Chondrocyte (in vitro differentiated cells): ENCODE measurements at regions not wholly inside any gene's neighbourhood (a gene's known extent, or its start where the extent isn't known, plus 50 kb on each side); places are given as distances from the start of the nearest gene placed in this dataset.

ENCODE experiments used
- DNase-seq: peaks from one replicate; pipeline ENCODE4 v3.0.0; 2021; ENCODE audit warnings: mixed read lengths, low spot score
- H3K27ac Mint-ChIP-seq: one replicate; pipeline ENCODE4 v1.8.0; 2021; ENCODE audit warnings: mild to moderate bottlenecking, moderate library complexity, mixed read lengths; ENCODE audit not compliant: unreplicated experiment
- H3K27me3 Mint-ChIP-seq: 2 replicates; pipeline ENCODE4 v1.8.0; 2021; ENCODE audit warnings: low read depth, mixed read lengths
- H3K36me3 Mint-ChIP-seq: 2 replicates; pipeline ENCODE4 v1.8.0; 2021; ENCODE audit warnings: low read depth, mixed read lengths
- H3K4me1 Mint-ChIP-seq: 2 replicates; pipeline ENCODE4 v1.8.0; 2021; ENCODE audit warnings: low read depth, mild to moderate bottlenecking, mixed read lengths
- H3K4me3 Mint-ChIP-seq: one replicate; pipeline ENCODE4 v1.8.0; 2021; ENCODE audit warnings: mild to moderate bottlenecking, moderate library complexity, mixed read lengths; ENCODE audit not compliant: unreplicated experiment
- H3K9me3 Mint-ChIP-seq: 2 replicates; pipeline ENCODE4 v1.8.0; 2021; ENCODE audit warnings: low read depth, mixed read lengths
- TF ChIP-seq, protein P1 (sequence below): fragments of 200-600 bp; sonication (generic); IDR thresholded peaks from 2 replicates; pipeline ENCODE4 v1.5.0; 2021; ENCODE audit warnings: antibody characterized with exemption, mild to moderate bottlenecking, moderate library complexity

DNA sequence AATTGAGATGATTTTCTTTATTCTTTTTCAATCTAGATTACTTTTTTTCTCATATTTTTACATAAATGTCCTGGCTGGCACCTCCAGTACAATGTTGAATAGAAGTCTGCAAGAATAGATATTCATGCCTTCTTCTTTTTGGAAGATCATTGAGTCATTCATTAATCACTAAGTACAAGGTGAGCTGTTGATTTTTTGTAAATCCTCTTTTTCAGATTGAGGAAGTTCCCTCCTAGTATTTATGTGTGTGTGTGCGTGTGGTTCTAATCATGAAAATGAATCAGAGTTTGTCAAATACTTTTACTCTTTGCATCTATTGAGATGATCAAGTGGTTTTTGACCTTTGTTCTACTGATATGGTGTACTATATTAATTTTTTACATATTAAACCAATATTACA, 859.3 kb downstream of the KCNT2 start:
- H3K27me3 Mint-ChIP-seq = no peaks in the 10 kb centered on the region
- no peak overlapping the region for H3K27ac Mint-ChIP-seq
- H3K9me3 Mint-ChIP-seq = peaks cover 3% of the 10 kb centered on the region
- H3K4me3 Mint-ChIP-seq = no peak overlapping the region
- TF ChIP-seq, protein P1, sequence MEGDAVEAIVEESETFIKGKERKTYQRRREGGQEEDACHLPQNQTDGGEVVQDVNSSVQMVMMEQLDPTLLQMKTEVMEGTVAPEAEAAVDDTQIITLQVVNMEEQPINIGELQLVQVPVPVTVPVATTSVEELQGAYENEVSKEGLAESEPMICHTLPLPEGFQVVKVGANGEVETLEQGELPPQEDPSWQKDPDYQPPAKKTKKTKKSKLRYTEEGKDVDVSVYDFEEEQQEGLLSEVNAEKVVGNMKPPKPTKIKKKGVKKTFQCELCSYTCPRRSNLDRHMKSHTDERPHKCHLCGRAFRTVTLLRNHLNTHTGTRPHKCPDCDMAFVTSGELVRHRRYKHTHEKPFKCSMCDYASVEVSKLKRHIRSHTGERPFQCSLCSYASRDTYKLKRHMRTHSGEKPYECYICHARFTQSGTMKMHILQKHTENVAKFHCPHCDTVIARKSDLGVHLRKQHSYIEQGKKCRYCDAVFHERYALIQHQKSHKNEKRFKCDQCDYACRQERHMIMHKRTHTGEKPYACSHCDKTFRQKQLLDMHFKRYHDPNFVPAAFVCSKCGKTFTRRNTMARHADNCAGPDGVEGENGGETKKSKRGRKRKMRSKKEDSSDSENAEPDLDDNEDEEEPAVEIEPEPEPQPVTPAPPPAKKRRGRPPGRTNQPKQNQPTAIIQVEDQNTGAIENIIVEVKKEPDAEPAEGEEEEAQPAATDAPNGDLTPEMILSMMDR = no peak
- no peak for DNase-seq
- no peaks in the 10 kb centered on the region for H3K4me1 Mint-ChIP-seq
- no peaks in the 10 kb centered on the region for H3K36me3 Mint-ChIP-seq

DNA sequence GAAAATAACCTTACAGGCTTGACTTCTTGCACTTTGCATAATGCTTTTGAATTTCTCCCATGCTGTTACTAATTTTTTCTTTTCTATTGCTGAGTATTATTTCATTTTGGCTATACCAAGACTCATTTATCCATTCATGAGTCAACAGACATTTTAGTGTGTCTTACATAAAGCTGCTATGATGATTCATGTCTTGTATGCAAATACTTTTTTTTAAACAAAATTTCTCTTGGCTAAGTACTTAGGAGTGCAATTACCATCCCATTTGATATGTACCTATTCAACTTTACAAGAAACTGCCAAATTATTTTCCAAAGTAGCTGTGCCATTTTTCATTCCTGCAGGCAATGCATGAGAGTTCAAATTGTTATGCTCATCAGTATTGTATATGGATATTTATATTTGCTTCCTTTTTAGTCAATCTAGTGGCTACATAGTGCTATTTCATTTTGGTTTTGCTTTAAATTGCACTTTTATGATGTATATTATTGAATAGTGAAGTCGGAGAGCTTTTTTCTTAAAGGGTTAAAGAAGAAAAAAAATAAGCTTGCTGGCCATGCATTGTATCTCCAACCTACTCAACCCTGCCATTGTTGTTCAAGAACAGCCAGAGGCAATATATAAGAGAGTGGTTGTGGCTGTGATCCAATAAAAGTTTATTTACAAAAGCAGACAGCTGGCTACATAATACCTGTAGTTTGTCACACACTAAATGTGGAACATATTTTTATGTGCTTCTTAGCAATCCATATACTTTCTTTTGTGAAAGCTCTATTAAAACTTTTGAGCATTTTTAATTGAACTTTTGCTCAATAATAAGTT, 862.8 kb downstream of the KCNT2 start:
- Mint-ChIP-seq H3K4me1 (peaks cover 9% of the 10 kb centered on the region), H3K36me3 (no peaks in the 10 kb centered on the region), H3K9me3 (peaks cover under 1% of the 10 kb centered on the region), H3K27me3 (no peaks in the 10 kb centered on the region), H3K27ac (no peak overlapping the region), H3K4me3 (no peak overlapping the region)
- TF ChIP-seq, protein P1 = no peak
- no peak for DNase-seq

DNA sequence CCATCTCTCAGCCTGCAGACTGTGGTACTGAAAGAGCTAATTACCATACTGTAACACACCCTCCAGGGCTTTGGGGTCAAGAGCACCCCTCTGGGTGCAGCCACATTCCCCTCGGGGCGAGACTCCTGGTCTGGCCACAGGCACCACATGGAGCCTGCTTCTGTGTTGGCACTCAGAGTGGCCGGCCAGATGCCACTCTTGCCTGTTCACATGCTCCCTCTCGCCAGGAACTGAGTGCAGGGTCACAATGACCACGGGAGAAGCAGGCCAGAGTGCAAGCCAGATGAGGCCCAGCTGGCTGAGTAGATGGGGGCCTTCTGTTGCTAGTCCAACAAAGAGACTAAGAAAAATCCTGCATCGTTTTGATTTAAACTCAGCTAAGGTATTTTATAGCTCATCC, 864.0 kb downstream of the KCNT2 start:
- TF ChIP-seq, protein P1 = no peak
- no peak overlapping the region for H3K27ac Mint-ChIP-seq

DNA sequence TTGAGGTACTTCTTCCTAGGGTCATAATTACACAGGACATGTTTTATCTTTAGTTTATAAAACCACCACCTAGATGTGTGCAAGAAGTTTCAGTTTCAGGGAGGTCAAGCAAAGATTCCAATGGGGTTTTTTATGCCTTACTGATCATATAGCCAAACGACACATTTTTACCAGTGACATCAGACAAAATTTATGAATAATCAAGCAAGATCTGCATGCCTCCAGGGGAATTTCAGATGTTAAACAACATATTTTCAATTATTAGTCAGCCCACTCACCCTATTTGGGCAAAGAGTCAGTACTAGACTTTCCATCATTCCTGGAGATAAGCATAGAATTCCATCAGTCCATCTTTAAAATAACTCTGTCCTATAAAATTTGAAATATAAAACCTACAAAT, 867.4 kb downstream of the KCNT2 start:
- Mint-ChIP-seq H3K9me3 (peaks cover 3% of the 10 kb centered on the region), H3K4me1 (peaks cover 18% of the 10 kb centered on the region), H3K27me3 (no peaks in the 10 kb centered on the region), H3K27ac (no peak overlapping the region), H3K36me3 (no peaks in the 10 kb centered on the region), H3K4me3 (no peak overlapping the region)
- DNase-seq = no peak
- TF ChIP-seq, protein P1 = no peak

More for the DNA sequence above, 864.0 kb downstream of the KCNT2 start:
- Mint-ChIP-seq H3K4me1 (peaks cover 12% of the 10 kb centered on the region), H3K36me3 (no peaks in the 10 kb centered on the region), H3K27me3 (no peaks in the 10 kb centered on the region), H3K4me3 (no peak overlapping the region), H3K9me3 (peaks cover 3% of the 10 kb centered on the region)
- no peak for DNase-seq

DNA sequence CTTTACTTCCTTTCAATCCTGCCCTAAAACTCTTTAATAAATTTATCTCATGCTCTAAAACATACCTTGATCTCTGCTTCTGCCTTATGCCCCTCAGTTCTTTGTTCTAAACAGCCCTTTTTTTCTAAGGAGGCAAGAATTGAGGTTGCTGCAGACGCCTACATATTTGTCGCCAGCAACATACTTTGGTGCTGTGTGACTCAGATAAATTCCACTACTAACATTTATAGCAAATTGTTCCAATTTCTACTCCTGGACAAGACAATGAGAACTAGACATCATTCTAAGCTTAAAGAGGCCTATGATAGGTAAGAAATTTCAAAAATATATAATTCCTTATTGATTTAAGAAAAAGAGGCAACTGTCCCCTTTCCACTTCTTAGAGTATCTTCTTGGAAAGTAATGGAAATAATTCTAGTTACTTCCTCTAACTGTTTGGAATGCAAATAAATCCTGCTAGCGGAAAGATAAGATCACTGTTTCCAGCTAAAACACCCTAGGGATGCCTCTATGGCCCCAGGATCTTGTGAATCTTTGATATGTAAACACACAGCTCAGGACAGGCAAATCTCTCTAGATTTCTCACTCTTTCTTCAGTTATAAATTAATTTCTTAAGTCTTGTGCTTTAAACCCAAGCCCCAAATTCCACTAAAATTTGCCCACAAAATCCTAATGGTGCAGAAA, 869.1 kb downstream of the KCNT2 start:
- H3K27me3 Mint-ChIP-seq = no peaks in the 10 kb centered on the region
- TF ChIP-seq, protein P1 = no peak
- no peak for DNase-seq
- H3K36me3 Mint-ChIP-seq = no peaks in the 10 kb centered on the region
- peaks cover 3% of the 10 kb centered on the region for H3K9me3 Mint-ChIP-seq
- H3K27ac Mint-ChIP-seq = no peak overlapping the region
- peaks cover 18% of the 10 kb centered on the region for H3K4me1 Mint-ChIP-seq
- no peak overlapping the region for H3K4me3 Mint-ChIP-seq
